ENCODE measurements at regions not wholly inside any gene's neighbourhood (a gene's known extent, or its start where the extent isn't known, plus 50 kb on each side); places are given as distances from the start of the nearest gene placed in this dataset.

DNA sequence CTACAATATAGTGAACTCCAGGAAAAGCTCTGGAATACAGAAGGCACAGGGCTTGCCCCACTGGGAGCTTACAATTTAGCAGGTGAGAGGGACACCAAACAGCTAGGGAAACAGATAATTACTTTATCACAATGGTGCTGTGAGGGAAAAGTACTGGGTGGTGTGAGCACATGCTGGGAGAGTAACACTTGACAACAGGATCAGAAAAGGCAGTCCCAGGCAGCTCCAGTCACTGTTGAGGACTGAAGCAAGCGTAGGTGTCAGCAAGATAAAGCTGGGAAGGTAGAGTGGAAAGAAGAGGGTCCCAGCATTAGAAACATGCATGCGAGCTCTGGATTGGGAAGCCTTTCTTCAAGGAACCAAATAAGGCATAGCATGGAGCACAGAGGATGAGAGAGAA, 296.0 kb downstream of the ATPSCKMT start:
- no peak overlapping the region for H3K27ac ChIP-seq
- TF ChIP-seq CTCF (conservative IDR thresholded peaks at IDR 0.05) = no peak
- TF ChIP-seq ZFX (IDR thresholded peaks at IDR 0.05) = no peak

GRCh38 chr5:9951865-9952516, 297.7 kb downstream of the ATPSCKMT start:
- TF ChIP-seq ZFX (IDR thresholded peaks at IDR 0.05) (no peak), CTCF (conservative IDR thresholded peaks at IDR 0.05) (no peak)
- no peak overlapping the region for H3K27ac ChIP-seq

DNA sequence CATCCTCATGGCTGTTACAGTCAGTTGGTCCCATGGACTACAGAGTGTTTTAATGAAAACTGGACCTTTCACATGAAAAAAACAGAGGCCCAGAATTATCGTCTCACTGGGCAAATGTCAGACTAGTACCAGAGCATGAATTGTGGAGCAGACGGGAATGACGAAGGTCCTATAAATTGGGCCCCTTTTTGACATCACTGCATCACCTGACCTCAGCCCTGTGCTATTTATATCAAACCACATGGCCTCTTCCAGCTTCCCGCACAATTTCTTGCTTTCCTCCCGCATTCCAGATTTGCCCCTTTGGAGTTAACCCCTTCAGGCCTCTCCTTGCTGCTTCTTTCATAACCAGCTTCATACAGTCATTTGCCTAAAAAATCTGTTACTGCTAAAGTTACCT, 301.7 kb downstream of the ATPSCKMT start:
- TF ChIP-seq CTCF (conservative IDR thresholded peaks at IDR 0.05) (no peak), ZFX (IDR thresholded peaks at IDR 0.05) (no peak)
- no peak overlapping the region for H3K27ac ChIP-seq

DNA sequence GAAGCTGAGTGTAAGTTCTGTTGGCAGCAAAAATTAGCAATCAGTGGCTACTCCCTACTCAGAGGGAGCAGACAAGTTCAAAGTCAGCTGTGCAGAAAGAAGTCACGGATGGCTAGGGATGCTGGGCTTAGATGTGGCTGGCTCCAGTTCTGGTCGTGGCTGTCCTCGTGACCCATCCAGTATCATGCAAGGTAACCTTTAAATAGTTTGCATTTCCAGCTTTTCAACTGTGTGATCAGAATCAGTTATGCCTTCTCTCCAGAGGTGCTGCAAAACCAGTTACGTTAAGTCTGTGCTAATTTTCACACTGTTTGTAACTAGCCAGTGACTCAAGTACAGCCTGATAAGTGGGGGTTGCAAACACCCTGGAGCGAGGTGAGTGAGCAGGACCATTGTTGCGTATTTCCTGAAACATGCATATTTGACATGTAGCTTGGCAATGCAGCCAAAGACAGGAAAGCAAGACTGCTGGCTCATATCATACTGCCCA, 302.4 kb downstream of the ATPSCKMT start:
- TF ChIP-seq ZFX (IDR thresholded peaks at IDR 0.05) = no peak
- TF ChIP-seq CTCF (conservative IDR thresholded peaks at IDR 0.05) = no peak
- no peak overlapping the region for H3K27ac ChIP-seq

GRCh38 chr5:9932770-9933169, 302.6 kb upstream of the TAS2R1 start:
- no peak for TF ChIP-seq ZFX (IDR thresholded peaks at IDR 0.05)
- TF ChIP-seq CTCF (conservative IDR thresholded peaks at IDR 0.05) = no peak
- no peak overlapping the region for H3K27ac ChIP-seq

GRCh38 chr5:9930156-9930555, 300.0 kb upstream of the TAS2R1 start:
- no peak for TF ChIP-seq ZFX (IDR thresholded peaks at IDR 0.05)
- no peak for TF ChIP-seq CTCF (conservative IDR thresholded peaks at IDR 0.05)
- no peak overlapping the region for H3K27ac ChIP-seq

DNA sequence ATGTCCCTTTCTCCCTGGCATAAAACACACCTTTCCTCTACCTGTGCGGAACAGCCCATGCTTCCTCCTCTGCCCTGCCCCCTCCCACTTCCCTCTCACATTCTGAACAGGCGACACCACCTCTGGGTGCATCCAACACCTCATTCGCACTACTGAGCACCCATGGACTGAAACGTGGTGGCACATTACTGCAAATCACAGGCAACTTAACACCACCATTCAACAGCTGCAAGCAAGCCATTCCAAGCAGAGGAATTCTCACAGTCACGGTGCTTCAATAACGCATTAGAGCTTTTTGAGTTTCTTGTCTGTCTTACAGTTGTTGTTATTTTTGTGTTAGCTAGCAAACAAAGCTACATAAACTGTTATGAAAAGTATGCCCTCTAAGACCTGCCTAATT, 298.2 kb upstream of the TAS2R1 start:
- TF ChIP-seq CTCF (conservative IDR thresholded peaks at IDR 0.05) = no peak
- TF ChIP-seq ZFX (IDR thresholded peaks at IDR 0.05) = no peak
- no peak overlapping the region for H3K27ac ChIP-seq
